ENCODE measurements at regions not wholly inside any gene's neighbourhood (a gene's known extent, or its start where the extent isn't known, plus 50 kb on each side); places are given as distances from the start of the nearest gene placed in this dataset.

DNA sequence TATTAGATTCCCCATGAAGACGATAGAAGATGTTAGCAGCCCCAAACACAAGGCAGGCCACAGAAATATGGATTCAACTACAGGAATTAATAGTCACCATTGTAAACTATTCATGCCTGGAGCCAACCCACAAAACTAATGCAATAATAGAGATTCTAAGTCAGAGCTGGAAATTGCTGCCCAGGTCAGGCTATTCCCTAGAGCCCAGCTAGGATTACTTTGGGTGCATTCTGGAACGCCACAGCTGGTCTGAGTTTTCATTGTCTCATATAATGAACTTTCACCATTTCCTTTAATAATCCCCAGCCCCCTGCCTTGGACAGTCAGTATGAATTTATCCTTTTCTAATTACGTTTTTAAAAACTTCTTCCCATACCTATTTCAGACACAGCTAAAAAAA lies 252.6 kb downstream of the PAPSS1 start:
- Histone ChIP-seq H3K27me3 (no peaks in the 10 kb centered on the region), H3K36me3 (no peaks in the 10 kb centered on the region), H3K4me1 (no peaks in the 10 kb centered on the region), H3K27ac (no peak overlapping the region), H3K4me3 (no peak overlapping the region), H3K9me3 (no peaks in the 10 kb centered on the region)
- ATAC-seq (no peak), DNase-seq (no peak)
- TF ChIP-seq POLR2A (IDR thresholded peaks at IDR 0.05) (no peak), CTCF (IDR thresholded peaks at IDR 0.05 in 4 of 5, conservative IDR thresholded peaks at IDR 0.05 in 1 of 5) (no peak)
- in situ Hi-C loops (cut with MboI; ENCODE audit: low sequenced_read_pairs in 4 of 4) (no loop called here), intact Hi-C loops (cut with DNase I; ENCODE audit: low total_unique reads) (no loop called here)

- intact Hi-C loops (cut with DNase I; ENCODE audit: low total_unique reads) = no loop called here
- Histone ChIP-seq H3K4me1 (peaks cover 0 to 2% of the 10 kb centered on the region in 2 donors), H3K4me3 (no peak overlapping the region), H3K9me3 (no peaks in the 10 kb centered on the region), H3K27ac (no peak overlapping the region), H3K27me3 (no peaks in the 10 kb centered on the region), H3K36me3 (no peaks in the 10 kb centered on the region)
- DNase-seq = no peak
- in situ Hi-C loops (cut with MboI; ENCODE audit: low sequenced_read_pairs in 4 of 4) = no loop called here
- ATAC-seq = no peak
- no peak for TF ChIP-seq POLR2A (IDR thresholded peaks at IDR 0.05)
- TF ChIP-seq CTCF (IDR thresholded peaks at IDR 0.05 in 4 of 5, conservative IDR thresholded peaks at IDR 0.05 in 1 of 5) = no peak
Measured at GRCh38 chr4:107458194-107458593, 261.8 kb downstream of the PAPSS1 start.

- DNase-seq = no peak
- Histone ChIP-seq H3K27me3 (no peaks in the 10 kb centered on the region), H3K27ac (no peak overlapping the region), H3K4me1 (peaks cover 3 to 12% of the 10 kb centered on the region in 2 donors), H3K36me3 (no peaks in the 10 kb centered on the region), H3K4me3 (no peak overlapping the region), H3K9me3 (no peaks in the 10 kb centered on the region)
- in situ Hi-C loops (cut with MboI; ENCODE audit: low sequenced_read_pairs in 4 of 4) (no loop called here), intact Hi-C loops (cut with DNase I; ENCODE audit: low total_unique reads) (no loop called here)
- no peak for ATAC-seq
- no peak for TF ChIP-seq CTCF (IDR thresholded peaks at IDR 0.05 in 4 of 5, conservative IDR thresholded peaks at IDR 0.05 in 1 of 5)
- TF ChIP-seq POLR2A (IDR thresholded peaks at IDR 0.05) = no peak
Measured at GRCh38 chr4:107453987-107454386, 266.0 kb downstream of the PAPSS1 start.

GRCh38 chr4:107452717-107453630 lies 267.1 kb downstream of the PAPSS1 start:
- no peak overlapping the region for H3K27ac ChIP-seq
- peaks cover 3 to 12% of the 10 kb centered on the region in 2 donors for H3K4me1 ChIP-seq
- TF ChIP-seq CTCF (IDR thresholded peaks at IDR 0.05 in 4 of 5, conservative IDR thresholded peaks at IDR 0.05 in 1 of 5) = no peak
- TF ChIP-seq POLR2A (IDR thresholded peaks at IDR 0.05) = no peak
- no peaks in the 10 kb centered on the region for H3K36me3 ChIP-seq
- intact Hi-C loops (cut with DNase I; ENCODE audit: low total_unique reads) = no loop called here
- in situ Hi-C loops (cut with MboI; ENCODE audit: low sequenced_read_pairs in 4 of 4) = no loop called here
- no peaks in the 10 kb centered on the region for H3K9me3 ChIP-seq
- ATAC-seq (no peak), DNase-seq (no peak)
- no peaks in the 10 kb centered on the region for H3K27me3 ChIP-seq
- no peak overlapping the region for H3K4me3 ChIP-seq

Measured in gastrocnemius medialis (tissue), 4 donors.